LoVo (cell line): ENCODE measurements at regions not wholly inside any gene's neighbourhood (a gene's known extent, or its start where the extent isn't known, plus 50 kb on each side); places are given as distances from the start of the nearest gene placed in this dataset.
"Not testable (repeated sequence)": the region's sequence is repeated elsewhere in the genome, so short reads cannot be mapped to it uniquely, and the experiment has no call there.

Experiments used
- DNase-seq: peaks from one replicate; pipeline ENCODE4 v3.0.0-alpha.2; 2016; ENCODE audit warnings: low spot score

- no peak for DNase-seq
These were observed 888.4 kb downstream of the TRIB2 start for GRCh38 chr2:13604951-13605661.

GRCh38 chr2:13607139-13607538 lies 890.4 kb downstream of the TRIB2 start:
- no peak for DNase-seq

- no peak for DNase-seq
These were observed 895.2 kb downstream of the TRIB2 start for GRCh38 chr2:13611939-13612338.

- no peak for DNase-seq
These were observed 899.3 kb downstream of the TRIB2 start for GRCh38 chr2:13616059-13616458.

- DNase-seq: no peak
These were observed 899.9 kb downstream of the TRIB2 start for GRCh38 chr2:13616616-13617015.

- no peak for DNase-seq
These were observed 911.4 kb downstream of the TRIB2 start for GRCh38 chr2:13628122-13628521.

- DNase-seq: peak; percentile 12
These were observed 921.4 kb downstream of the TRIB2 start for GRCh38 chr2:13638181-13638580.

- no peak for DNase-seq
These were observed 933.2 kb downstream of the TRIB2 start for GRCh38 chr2:13649918-13650317.

GRCh38 chr2:13650586-13651180 lies 933.9 kb downstream of the TRIB2 start:
- no peak for DNase-seq

GRCh38 chr2:13651684-13652131 lies 935.0 kb downstream of the TRIB2 start:
- no peak for DNase-seq

GRCh38 chr2:13652531-13653313 lies 936.0 kb downstream of the TRIB2 start:
- peak; percentile 7 for DNase-seq

- peak; percentile 28 for DNase-seq
These were observed 937.7 kb downstream of the TRIB2 start for GRCh38 chr2:13654416-13654815.

GRCh38 chr2:13660231-13660630 lies 943.5 kb downstream of the TRIB2 start:
- no peak for DNase-seq

- no peak for DNase-seq
These were observed 945.3 kb downstream of the TRIB2 start for GRCh38 chr2:13662055-13662454.

- no peak for DNase-seq
These were observed 950.1 kb downstream of the TRIB2 start for GRCh38 chr2:13666582-13667414.

- no peak for DNase-seq
These were observed 950.6 kb downstream of the TRIB2 start for GRCh38 chr2:13667415-13667757.

- DNase-seq: no peak
These were observed 952.9 kb downstream of the TRIB2 start for GRCh38 chr2:13669607-13670006.

- DNase-seq: not testable (repeated sequence)
These were observed 957.1 kb downstream of the TRIB2 start for GRCh38 chr2:13673821-13674220.

GRCh38 chr2:13676269-13676668 lies 956.2 kb upstream of the LRATD1 start:
- no peak for DNase-seq

GRCh38 chr2:13681936-13682335 lies 950.6 kb upstream of the LRATD1 start:
- no peak for DNase-seq

- DNase-seq: peak; percentile 14
These were observed 949.8 kb upstream of the LRATD1 start for GRCh38 chr2:13682540-13683272.

- DNase-seq: no peak
These were observed 946.3 kb upstream of the LRATD1 start for GRCh38 chr2:13686262-13686661.
